NOMO-1 (cell line): ENCODE measurements at regions not wholly inside any gene's neighbourhood (a gene's known extent, or its start where the extent isn't known, plus 50 kb on each side); places are given as distances from the start of the nearest gene placed in this dataset.

ENCODE experiments used
- DNase-seq, 2 experiments: peaks; one replicate each; lab custom pipeline; 2025; ENCODE audit not compliant: unreplicated experiment in 2 of 2; lab: John Stamatoyannopoulos, UW

DNA sequence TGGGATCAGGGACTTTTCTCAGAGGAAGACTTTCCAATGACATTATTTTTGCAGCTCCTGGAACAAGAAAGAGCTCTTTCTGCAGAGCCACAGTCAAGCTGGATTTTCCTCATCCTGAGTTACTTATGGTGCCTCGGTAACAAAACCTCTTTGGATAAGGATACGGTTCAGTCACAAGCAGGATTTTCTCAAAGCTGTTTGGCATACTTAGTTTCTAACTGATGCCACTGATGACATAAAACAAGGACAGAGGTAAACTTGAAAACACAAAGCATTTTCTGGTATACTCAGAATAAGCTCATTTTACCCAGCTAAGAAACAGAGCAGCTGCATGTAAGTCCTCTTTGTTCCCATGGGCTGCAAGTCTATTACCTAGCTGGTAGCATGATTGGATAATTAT, 340.9 kb upstream of the MEOX2 start:
- DNase-seq, result no peak

DNA sequence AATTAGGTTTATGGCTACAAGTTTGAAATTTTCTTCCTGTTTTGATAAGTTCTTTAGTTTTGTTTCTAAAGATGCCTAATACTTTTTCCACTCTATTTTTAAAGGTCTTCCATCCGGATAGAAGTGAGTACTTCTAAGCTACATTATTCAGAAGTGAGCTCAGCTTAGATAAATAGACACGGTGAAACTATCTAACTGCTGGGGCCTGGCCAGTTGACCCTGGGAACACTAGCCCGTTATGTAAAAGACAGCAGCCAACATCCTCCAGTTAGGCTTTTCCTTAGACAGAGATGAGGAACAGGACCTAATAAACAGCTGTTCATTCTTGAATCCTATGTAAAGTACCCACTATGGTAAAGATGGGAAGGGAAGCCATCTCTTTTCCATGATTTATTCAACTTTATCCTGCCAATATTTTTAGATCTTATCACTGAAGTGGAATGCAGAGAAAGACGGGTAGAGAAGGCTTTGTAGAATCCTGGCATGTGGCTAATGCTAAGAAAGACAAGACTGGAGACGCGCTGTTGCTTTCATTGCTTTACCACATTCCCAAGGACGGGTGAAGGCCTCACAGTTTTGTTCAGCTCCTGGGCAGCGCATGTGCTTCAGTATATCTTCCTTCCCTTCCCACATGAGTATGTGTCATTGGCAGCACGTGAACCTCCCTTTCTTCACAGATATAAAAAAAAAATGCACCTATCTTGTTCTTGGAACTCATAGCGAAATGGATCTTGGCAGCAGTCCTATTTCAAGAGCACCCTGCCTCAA, 340.0 kb upstream of the MEOX2 start:
- DNase-seq, result no peak

- no peak for DNase-seq
Observed at GRCh38 chr7:16025696-16026095, 339.2 kb upstream of the MEOX2 start.

GRCh38 chr7:16023503-16023902, 337.0 kb upstream of the MEOX2 start:
- DNase-seq, result no peak

DNA sequence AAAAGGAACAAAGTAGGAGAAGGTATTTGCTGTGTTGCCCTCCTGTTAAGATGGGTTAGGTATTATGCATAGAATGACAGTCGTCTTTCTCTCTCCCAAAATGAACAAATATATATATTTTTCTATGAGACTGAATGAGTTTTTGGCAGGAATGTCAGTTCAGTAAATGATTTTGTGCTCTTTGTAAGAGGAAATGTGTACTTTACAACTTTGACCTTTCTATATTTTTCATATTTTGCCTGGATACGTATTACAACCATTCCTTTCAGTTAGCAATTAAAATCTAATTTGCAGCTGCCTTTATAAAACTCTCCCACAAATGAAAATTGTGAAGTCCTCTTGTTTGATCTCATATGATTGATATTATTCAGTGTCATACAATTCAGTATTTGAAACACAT, 336.6 kb upstream of the MEOX2 start:
- DNase-seq, result no peak

DNA sequence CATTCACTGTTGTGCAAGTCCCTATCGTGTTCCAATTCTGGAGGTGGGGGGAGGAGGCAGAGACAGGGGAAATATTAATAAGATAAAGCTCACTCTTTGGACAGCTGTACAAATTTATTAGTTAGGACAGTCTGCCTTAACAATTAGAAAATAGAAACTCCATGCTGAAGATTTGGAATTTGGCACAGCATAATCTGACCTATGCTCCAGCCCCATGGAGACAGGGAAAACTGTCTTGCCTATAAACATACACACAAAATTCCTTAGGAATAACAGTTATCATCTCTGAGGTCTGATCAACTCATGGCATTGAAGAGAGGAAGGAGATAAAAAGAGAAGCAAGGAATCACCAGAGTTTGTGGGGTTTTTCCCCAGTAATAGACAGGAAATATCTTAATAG, 335.4 kb upstream of the MEOX2 start:
- DNase-seq, result no peak

GRCh38 chr7:16015981-16016380, 329.5 kb upstream of the MEOX2 start:
- no peak for DNase-seq

DNA sequence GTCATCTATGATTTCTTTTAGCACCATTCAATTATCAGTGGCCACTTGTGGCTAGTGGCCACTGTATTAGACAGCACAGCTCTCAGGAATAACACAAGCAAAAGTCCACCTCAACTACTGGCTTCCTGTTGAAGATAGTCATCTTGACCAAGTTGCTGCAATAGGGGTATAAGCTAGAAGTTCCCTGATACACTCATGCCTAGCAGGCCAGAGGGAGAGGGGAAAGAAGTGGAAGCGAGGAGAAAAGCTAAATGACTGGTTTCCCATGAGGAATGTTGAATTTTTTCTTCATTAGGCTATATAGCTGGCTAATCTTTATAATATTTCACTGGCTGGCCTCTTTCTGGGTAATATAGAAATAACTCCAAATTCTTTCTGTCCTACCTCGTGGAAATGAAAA, 327.5 kb upstream of the MEOX2 start:
- DNase-seq, result no peak

- DNase-seq, result no peak
Observed at GRCh38 chr7:16007911-16008310, 321.4 kb upstream of the MEOX2 start.

DNA sequence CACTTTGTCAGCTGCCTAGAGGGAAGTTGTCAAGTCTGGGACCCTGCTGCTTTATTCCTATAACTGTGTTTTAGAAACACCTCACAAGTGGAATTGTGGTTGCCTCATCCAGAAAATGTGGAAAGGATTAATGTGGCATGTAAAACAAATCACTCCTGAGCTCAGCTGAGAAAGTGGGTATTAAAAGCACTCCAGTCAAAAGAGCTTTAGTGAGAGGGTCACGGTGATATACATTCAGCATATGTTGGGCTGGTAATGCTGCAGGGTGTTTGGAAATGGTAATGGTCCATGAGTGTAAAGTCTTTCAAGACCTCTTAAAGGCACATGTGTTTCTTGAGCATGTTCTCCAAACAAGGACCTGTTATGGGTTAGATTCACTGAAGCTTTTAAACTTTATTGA, 318.2 kb upstream of the MEOX2 start:
- no peak for DNase-seq

DNA sequence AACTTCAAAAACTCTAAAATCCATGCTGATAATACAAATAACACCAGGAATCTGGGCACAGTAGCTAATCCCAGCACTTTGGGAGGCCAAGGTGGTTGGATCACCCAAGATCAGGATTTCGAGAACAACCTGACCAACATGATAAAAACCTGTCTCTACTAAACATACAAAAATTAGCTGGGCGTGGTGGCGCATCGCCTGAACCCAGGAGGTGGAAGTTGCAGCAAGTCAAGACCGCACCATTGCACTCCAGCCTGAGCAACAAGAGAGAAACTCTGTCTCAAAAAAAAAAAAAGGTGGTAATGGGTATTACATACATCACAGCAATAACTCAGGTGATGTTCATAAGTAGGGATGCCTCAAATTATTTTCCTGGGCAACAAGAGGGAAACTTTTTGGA, 315.0 kb upstream of the MEOX2 start:
- no peak for DNase-seq

GRCh38 chr7:15998617-15999016, 312.1 kb upstream of the MEOX2 start:
- DNase-seq, result no peak

DNA sequence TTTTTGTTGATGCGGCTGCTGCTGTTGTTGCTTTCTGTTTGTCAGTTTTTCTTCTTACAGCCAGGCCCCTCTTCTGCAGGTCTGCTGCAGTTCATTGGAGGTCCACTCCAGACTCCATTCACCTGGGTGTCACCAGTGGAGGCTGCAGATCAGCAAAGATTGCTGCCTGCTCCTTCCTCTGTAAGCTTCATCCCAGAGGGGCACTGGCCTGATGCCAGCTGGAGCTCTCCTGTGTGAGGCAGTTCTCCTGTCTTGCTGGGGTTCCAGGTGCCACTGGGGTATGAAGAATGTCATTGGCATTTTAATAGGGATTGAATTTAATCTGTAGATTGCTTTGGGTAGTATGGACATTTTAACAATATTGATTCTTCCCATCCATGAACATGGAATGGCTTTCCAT, 308.5 kb upstream of the MEOX2 start:
- no peak for DNase-seq

DNA sequence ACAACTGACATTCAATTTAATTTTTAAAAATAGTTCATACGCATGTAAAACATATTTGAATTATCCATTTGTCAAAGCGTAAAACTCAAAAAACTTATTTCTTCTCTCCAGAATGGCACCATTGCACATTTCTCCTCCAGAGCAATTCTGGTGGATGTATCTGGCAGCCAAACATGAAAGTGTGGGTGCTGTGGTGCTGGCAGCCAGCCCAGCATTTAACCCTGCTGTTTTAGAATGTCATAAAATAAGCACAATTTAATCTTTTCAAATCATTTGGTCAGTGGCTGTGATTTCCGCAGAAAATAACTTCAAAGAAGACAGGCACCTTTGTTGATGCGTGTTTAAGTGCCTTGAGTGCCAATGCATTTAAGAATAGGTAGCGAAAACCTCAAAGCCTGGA, 302.7 kb upstream of the MEOX2 start:
- DNase-seq, result no peak

- no peak for DNase-seq
Observed at GRCh38 chr7:15985587-15986384, 299.3 kb upstream of the MEOX2 start.

GRCh38 chr7:15977663-15978062, 291.2 kb upstream of the MEOX2 start:
- DNase-seq, result no peak

- DNase-seq, result peak in 1 of 2 experiments; percentile 40
Observed at GRCh38 chr7:15972862-15973275, 286.4 kb upstream of the MEOX2 start.

DNA sequence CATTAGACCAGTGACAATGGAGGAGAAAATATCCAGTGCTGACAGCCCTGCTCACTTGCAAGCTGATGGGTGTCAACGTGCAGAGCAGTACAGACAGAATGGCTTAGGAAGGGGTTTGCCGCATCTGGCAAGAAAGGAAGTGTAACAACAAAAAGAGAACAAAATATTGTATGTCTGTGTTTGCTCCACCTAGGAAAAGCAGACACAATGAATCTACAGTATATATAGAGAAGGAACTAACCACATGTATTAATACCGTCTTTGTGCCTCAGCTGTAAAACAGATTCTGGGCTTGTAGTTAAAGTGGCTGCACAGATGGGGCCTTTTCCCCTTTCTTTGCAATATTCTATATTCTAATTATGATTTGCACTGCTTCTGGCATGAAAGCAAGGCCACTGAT, 281.1 kb upstream of the MEOX2 start:
- no peak for DNase-seq

DNA sequence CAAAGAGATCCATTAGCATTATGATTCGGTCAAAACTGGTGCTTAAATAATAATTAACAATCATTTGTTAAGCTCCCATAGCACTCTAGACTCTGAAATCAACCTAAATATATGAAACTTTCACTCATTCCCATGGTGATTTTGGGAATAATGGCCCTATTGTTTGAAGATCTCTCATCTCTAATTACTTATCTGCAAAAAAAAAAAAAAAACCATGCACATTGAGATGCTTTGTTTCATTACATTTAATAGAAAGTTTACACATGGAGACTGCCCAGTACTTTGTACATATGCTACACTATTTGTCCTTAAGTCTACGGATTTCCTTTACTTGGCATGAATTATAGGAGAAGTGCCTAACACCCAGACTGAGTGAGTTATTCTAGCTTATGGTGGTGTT, 280.6 kb upstream of the MEOX2 start:
- no peak for DNase-seq

GRCh38 chr7:15963206-15963605, 276.7 kb upstream of the MEOX2 start:
- DNase-seq, result no peak

DNA sequence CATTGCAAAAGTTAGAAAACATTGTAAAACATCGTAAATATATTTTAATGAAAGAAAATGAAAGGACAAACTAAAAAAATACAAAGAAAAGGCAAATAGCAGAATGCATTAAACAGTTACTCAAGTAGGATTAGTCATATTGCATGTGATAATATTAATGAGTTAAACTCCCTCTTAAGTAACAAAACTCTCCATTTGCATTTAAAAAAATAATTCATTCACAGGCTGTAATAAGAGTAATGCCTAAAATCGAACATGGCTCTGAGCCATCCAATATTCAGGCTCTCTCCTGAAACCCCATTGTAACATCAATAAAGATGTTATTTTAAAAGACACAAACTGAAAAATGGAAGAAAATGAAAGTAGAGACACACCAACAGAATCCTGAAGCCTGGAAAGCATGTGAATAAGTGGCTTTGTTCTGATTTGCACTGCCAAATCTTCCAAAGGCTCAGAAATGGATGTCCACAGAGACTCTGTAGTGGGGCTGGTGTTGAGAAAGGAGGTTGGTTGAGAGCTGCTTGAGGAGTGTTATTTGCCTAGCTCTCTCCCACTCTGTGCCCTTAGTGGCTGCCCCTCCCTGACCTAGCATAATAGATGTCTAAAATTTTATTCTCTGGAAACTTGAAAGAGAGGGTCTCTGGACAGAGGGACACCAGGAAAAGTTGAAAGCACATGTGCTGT, 268.3 kb upstream of the MEOX2 start:
- DNase-seq, result no peak

DNA sequence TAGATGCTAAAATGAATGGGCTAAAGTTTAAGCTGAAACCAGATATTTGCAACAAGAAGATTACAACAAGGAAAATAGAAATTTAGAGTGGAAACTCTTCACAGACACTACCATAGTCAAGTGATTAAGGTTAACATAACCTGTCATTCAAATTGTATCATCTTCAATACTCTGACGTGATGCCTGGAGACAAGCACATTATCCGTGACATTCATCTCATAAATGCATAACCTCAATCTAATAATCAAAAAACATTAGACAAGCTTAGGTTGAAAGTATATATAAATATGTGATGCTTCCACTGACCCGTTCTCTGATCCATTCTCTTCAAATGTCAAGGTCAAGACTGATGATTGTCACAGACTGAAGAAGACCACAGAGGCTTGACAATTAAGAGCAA, 263.8 kb upstream of the MEOX2 start:
- DNase-seq, result no peak
